ENCODE measurements at regions not wholly inside any gene's neighbourhood (a gene's known extent, or its start where the extent isn't known, plus 50 kb on each side); places are given as distances from the start of the nearest gene placed in this dataset.

DNA sequence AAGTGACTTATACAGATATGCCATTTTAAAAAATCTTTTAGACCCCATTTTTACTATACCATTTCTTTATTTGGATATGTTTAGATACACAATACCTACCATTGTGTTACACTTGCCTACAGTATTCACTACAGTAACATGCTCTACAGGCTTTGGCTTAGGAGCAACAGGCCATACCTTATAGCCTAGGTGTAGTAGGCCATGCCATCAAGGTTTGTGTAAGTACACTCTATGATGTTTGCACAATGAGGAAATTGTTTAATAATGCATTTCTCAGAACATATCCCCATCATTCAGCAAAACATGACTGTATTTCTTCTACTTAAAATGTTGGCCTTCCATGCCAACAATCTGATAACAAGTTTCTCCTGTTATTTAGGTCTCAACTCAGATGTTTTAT lies 1559.5 kb upstream of the TENM4 start:
- TF ChIP-seq, protein P1, sequence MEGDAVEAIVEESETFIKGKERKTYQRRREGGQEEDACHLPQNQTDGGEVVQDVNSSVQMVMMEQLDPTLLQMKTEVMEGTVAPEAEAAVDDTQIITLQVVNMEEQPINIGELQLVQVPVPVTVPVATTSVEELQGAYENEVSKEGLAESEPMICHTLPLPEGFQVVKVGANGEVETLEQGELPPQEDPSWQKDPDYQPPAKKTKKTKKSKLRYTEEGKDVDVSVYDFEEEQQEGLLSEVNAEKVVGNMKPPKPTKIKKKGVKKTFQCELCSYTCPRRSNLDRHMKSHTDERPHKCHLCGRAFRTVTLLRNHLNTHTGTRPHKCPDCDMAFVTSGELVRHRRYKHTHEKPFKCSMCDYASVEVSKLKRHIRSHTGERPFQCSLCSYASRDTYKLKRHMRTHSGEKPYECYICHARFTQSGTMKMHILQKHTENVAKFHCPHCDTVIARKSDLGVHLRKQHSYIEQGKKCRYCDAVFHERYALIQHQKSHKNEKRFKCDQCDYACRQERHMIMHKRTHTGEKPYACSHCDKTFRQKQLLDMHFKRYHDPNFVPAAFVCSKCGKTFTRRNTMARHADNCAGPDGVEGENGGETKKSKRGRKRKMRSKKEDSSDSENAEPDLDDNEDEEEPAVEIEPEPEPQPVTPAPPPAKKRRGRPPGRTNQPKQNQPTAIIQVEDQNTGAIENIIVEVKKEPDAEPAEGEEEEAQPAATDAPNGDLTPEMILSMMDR (IDR thresholded peaks at IDR 0.05; ENCODE audit: low read length): no peak
- no peak for TF ChIP-seq EZH2 (IDR thresholded peaks at IDR 0.05; ENCODE audit: borderline replicate concordance, low read length)

Data from OCI-LY1 (cell line).